Body of pancreas (tissue), 4 donors: ENCODE measurements at regions not wholly inside any gene's neighbourhood (a gene's known extent, or its start where the extent isn't known, plus 50 kb on each side); places are given as distances from the start of the nearest gene placed in this dataset.

Source experiments
- ATAC-seq: fragments of 150-250 bp; one replicate; pipeline ENCODE4 v1.9.1; 2016
- DNase-seq, 4 donors: peaks; one replicate each; pipeline ENCODE4 v3.0.0-alpha.2; 2019
- H3K27ac ChIP-seq, 4 donors: fragments of 200-600 bp; sonication (generic); 1 replicate in 3 of 4; 2 replicates in 1 of 4; pipeline versions ENCODE4 v1.5.1 to v1.6.1; 2016 to 2019; ENCODE audit warnings: mild to moderate bottlenecking in 1 of 4, mixed read lengths in 1 of 4, moderate library complexity in 1 of 4
- H3K27me3 ChIP-seq, 2 donors: fragments of 200-600 bp; sonication (generic); one replicate each; pipeline ENCODE4 v1.6.0; 2016; ENCODE audit warnings: mild to moderate bottlenecking in 1 of 2
- H3K36me3 ChIP-seq, 2 donors: fragments of 200-600 bp; sonication (generic); replicated peaks in 1 of 2; 2 replicates each; pipeline ENCODE4 v1.5.1; 2016; ENCODE audit warnings: low read depth in 2 of 2; ENCODE audit not compliant: insufficient read depth in 1 of 2
- H3K4me1 ChIP-seq: fragments of 200-600 bp; sonication (generic); one replicate; pipeline ENCODE4 v1.6.0; 2016
- H3K4me3 ChIP-seq, 2 donors: fragments of 200-600 bp; sonication (generic); 1 replicate in 1 of 2; 2 replicates in 1 of 2; pipeline ENCODE4 v1.5.1; 2016 to 2019
- H3K9me3 ChIP-seq, 3 donors: fragments of 200-600 bp; sonication (generic); 1 replicate in 2 of 3; 2 replicates in 1 of 3; pipeline ENCODE4 v1.5.1; 2016
- POLR2A ChIP-seq, 3 donors: fragments of 450-650 bp; IDR thresholded peaks; one replicate each; pipeline ENCODE4 v1.6.1; 2016; ENCODE audit warnings: antibody characterized with exemption in 3 of 3, mild to moderate bottlenecking in 2 of 3
- WGBS, 2 donors: methylation state at CpG; one replicate each; pipeline ENCODE4 v1.1.5; 2017; 5-methylcytosine and 5-hydroxymethylcytosine counted together
- intact Hi-C: fragments of 100-400 bp; cut with DNase I; formaldehyde crosslinking; loops from one replicate; pipeline ENCODE4 v1.15.1; 2023
- TF ChIP-seq, protein P1 (sequence below), 7 experiments: fragments of 450-650 bp in 4 of 7; fragments of 200-600 bp in 3 of 7; sonication (generic) in 3 of 7; IDR thresholded peaks; one replicate each; pipeline ENCODE4 v1.5.1; 2016 to 2019; ENCODE audit warnings: antibody characterized with exemption in 7 of 7

DNA sequence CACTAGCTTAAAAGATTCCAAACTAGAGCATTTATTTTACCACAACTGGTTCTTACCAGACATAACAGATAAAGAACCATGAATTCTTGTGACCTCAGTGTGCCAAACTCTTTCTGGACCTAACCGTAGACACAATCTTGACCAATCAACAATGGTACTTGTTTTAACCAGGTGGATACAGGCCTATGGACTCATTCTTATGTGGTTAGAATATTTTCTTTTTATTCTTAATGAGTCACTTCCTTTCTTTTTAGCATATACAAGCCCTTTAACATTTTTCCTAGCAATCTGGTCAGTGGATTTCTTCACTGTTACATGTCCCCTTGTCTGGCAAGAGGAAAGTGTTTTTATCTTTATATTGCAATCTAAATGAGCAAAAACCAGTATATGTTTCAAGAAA is 792.1 kb upstream of the SPRY2 start:
- TF ChIP-seq POLR2A (IDR thresholded peaks at IDR 0.05), result no peak
- TF ChIP-seq, protein P1, sequence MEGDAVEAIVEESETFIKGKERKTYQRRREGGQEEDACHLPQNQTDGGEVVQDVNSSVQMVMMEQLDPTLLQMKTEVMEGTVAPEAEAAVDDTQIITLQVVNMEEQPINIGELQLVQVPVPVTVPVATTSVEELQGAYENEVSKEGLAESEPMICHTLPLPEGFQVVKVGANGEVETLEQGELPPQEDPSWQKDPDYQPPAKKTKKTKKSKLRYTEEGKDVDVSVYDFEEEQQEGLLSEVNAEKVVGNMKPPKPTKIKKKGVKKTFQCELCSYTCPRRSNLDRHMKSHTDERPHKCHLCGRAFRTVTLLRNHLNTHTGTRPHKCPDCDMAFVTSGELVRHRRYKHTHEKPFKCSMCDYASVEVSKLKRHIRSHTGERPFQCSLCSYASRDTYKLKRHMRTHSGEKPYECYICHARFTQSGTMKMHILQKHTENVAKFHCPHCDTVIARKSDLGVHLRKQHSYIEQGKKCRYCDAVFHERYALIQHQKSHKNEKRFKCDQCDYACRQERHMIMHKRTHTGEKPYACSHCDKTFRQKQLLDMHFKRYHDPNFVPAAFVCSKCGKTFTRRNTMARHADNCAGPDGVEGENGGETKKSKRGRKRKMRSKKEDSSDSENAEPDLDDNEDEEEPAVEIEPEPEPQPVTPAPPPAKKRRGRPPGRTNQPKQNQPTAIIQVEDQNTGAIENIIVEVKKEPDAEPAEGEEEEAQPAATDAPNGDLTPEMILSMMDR (IDR thresholded peaks at IDR 0.05), result no peak
- no peaks in the 10 kb centered on the region for H3K9me3 ChIP-seq
- DNase-seq (no peak), ATAC-seq (no peak)
- intact Hi-C loops, result no loop called here
- no peaks in the 10 kb centered on the region for H3K27me3 ChIP-seq
- no peak overlapping the region for H3K27ac ChIP-seq
- no peaks in the 10 kb centered on the region for H3K4me1 ChIP-seq
- WGBS, 2 donors, result 88 to 94% methylated on average over 1 of the region's 1 CpG
- H3K4me3 ChIP-seq, result no peak overlapping the region
- H3K36me3 ChIP-seq, result no peaks in the 10 kb centered on the region

DNA sequence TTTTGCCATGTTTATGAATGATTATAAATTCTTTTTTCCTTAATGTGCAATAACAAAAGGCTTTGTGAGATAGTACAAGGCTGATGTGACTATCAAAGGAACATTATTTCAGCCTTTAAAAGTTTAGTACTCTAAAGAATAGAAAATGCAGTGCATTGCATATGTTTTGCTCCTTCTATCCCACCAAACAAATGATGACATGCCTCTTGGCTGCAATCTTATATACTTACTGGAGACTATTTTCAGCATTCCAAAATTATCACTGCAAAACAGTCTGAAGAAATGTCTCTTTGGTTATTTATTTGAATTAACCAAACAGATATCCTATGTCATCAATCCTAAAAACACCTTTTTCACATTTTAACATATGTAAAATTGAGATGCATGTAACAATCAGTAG is 776.5 kb upstream of the SPRY2 start:
- Histone ChIP-seq H3K9me3 (no peaks in the 10 kb centered on the region), H3K27ac (no peak overlapping the region), H3K36me3 (no peaks in the 10 kb centered on the region), H3K27me3 (no peaks in the 10 kb centered on the region), H3K4me1 (no peaks in the 10 kb centered on the region), H3K4me3 (no peak overlapping the region)
- intact Hi-C loops, result no loop called here
- TF ChIP-seq POLR2A (IDR thresholded peaks at IDR 0.05), result no peak
- TF ChIP-seq, protein P1 (IDR thresholded peaks at IDR 0.05), result no peak
- no peak for DNase-seq
- ATAC-seq, result no peak

DNA sequence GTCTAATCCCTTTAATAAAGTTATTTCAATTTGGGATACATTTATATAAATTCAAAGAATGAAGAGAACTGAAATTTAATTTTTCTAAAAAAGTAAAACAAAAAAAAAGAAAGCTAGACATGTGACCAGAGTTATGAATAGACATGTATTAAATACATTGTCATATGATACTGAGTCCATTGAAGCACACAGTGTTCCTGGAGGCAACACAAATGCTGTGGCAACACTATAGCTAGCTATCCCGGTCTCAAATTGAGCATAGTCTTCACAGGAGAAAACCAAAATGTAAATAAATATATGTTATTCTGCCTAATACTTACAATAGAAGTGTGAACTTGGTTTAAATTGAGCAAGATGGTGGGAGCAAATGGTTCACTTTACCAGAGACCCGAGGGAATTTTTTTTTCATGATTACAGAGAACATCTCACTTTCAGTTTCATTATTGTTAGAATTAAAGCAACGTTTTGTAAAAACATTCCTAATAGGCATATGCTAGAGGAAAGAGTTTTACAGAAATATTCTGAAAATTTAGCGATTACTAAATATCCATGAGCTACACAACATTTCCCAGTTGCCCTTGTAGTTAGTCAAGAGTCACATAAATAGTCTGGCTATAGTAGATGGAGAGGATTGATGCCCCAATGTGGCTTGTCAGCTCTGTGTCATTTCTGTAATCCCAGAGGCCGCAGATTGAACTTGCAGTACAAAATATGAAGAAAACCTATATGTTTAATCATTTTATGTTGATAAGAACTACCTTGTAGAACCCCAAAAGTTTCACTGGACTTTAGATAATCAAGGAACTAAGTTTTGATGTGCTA is 775.7 kb upstream of the SPRY2 start:
- intact Hi-C loops, result no loop called here
- H3K36me3 ChIP-seq, result no peaks in the 10 kb centered on the region
- WGBS, 2 donors, result 66 to 73% methylated on average over 5 of the region's 5 CpGs
- no peaks in the 10 kb centered on the region for H3K9me3 ChIP-seq
- no peak overlapping the region for H3K27ac ChIP-seq
- H3K27me3 ChIP-seq, result no peaks in the 10 kb centered on the region
- DNase-seq, result no peak
- no peak overlapping the region for H3K4me3 ChIP-seq
- TF ChIP-seq POLR2A (IDR thresholded peaks at IDR 0.05), result no peak
- no peaks in the 10 kb centered on the region for H3K4me1 ChIP-seq
- ATAC-seq, result no peak

DNA sequence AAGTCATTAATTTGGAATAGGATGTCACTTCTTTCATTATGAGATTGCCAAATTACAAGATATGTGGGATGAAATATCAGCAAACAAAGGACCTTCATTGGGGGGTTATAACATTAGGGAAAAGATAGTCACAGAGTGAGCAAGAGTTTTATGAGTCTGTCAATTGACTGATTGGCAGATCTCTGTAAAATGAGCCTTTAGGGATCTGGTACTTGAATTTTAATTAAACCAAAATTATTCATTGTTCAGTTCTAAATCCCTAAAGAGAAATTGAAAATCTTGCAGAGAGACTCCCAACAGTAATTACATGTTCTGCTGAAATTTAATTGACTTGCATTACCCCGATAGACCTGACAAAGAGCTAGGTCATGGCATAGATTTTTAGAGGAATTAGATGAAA is 768.1 kb upstream of the SPRY2 start:
- ATAC-seq (no peak), DNase-seq (no peak)
- intact Hi-C loops, result no loop called here
- H3K27ac ChIP-seq, result no peak overlapping the region
- H3K27me3 ChIP-seq, result no peaks in the 10 kb centered on the region
- no peaks in the 10 kb centered on the region for H3K36me3 ChIP-seq
- H3K9me3 ChIP-seq, result no peaks in the 10 kb centered on the region
- no peak overlapping the region for H3K4me3 ChIP-seq
- 86 to 89% methylated on average over 1 of the region's 1 CpG for WGBS, 2 donors
- no peak for TF ChIP-seq POLR2A (IDR thresholded peaks at IDR 0.05)
- TF ChIP-seq, protein P1 (IDR thresholded peaks at IDR 0.05), result no peak
- H3K4me1 ChIP-seq, result no peaks in the 10 kb centered on the region

DNA sequence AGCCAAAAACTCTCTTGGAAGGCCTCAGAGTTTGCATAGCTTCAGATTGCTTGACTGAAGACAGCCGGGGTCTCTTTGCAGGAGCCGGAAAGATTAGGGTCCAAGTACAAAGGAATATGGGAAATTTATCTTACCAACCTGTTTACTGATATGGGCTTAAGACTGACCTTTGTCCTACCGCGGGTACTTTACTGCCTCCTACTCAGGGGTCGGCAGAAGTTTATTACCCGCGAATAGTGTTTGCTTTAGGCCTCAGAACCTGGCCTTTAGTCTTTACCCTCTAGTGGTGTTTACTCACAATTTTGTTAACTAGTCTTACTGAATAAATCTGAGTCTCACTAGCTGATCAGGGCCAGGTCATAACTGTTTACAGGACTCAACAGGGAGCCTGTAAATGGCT is 765.4 kb upstream of the SPRY2 start:
- ATAC-seq, result no peak
- Histone ChIP-seq H3K27me3 (no peaks in the 10 kb centered on the region), H3K27ac (no peak overlapping the region), H3K4me3 (no peak overlapping the region), H3K4me1 (no peaks in the 10 kb centered on the region), H3K9me3 (no peaks in the 10 kb centered on the region), H3K36me3 (no peaks in the 10 kb centered on the region)
- TF ChIP-seq POLR2A (IDR thresholded peaks at IDR 0.05), result no peak
- TF ChIP-seq, protein P1 (IDR thresholded peaks at IDR 0.05), result no peak
- intact Hi-C loops, result no loop called here
- DNase-seq, result no peak
- WGBS, 2 donors, result 15 to 27% methylated on average over 7 of the region's 7 CpGs
